GM19372 (cell line): ENCODE measurements at regions not wholly inside any gene's neighbourhood (a gene's known extent, or its start where the extent isn't known, plus 50 kb on each side); places are given as distances from the start of the nearest gene placed in this dataset.

Experiments used
- ATAC-seq: cut with Tn5 transposase; IDR thresholded peaks from one replicate; pipeline ENCODE4 v1.9.1; 2021; ENCODE audit warnings: mild to moderate bottlenecking, low read depth, moderate library complexity; ENCODE audit not compliant: unreplicated experiment

DNA sequence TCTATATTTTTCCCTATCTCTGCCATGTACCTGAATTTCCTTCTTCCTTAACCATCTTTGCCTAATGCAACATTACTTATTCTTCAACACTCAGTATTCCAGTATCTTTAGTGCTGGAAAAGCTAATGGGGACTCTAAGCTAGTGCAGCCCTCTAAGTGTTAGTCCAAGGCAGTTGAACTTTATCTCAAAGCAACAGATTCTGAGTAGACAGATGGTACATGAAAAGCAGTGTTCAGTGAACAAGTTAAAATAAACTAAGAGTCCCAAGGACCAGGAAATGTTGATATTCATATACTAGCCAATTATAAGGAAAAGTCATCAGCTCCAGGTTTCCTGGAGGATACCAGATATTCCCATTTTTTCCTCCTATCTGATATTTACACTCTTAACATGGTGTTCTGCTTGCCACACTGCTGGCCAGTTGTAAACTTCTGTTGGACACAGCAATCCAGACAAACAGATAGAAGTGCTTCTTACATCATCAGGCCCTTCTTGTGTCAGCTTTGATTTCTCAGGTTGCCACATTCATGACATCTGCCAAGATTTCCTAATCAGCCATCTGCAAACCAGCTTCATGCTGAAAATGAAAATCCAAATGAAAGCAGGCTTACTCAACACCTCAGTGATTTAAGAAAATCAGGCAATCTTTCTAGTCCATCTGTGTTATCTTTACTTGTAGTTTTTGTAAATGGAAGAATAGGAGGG lies 255.9 kb upstream of the POU2AF2 start:
- ATAC-seq: no peak

DNA sequence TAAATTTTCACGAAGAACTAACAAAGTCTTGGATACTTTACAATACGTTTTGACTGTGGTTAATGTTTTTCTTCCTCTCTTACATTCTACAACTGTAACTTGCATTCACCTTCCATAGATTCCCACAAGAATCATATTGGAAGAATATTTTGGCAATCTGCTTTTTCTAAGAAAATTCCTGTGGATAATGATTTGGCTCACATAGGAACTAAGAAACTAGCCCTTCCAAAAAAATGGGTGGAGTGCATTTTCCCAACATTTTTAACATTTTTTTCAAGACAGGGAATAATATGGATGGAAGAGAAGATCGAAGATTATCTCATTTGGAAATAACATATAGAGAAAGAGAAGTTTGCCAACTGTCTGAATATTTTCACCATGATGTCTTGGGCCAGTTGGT lies 256.9 kb upstream of the POU2AF2 start:
- no peak for ATAC-seq

DNA sequence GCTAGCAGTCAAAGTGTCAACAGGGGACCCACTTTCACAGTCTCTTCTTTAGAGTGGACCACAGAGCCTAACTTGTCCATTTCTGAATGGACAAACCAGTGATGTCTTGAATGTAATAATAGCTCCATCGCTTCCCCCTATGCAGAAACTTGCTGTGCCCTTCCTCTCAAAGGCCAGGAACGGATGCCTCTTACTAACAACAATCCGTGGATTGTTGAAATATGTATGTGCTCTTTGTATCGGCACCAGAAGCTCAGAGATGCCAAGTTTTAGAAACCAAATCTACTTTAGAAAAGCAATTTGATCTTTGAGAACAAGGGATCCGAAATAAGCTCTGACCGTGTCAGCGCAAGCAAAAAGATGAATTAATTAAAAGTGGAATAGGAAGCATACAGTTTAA lies 259.5 kb upstream of the POU2AF2 start:
- ATAC-seq: no peak

DNA sequence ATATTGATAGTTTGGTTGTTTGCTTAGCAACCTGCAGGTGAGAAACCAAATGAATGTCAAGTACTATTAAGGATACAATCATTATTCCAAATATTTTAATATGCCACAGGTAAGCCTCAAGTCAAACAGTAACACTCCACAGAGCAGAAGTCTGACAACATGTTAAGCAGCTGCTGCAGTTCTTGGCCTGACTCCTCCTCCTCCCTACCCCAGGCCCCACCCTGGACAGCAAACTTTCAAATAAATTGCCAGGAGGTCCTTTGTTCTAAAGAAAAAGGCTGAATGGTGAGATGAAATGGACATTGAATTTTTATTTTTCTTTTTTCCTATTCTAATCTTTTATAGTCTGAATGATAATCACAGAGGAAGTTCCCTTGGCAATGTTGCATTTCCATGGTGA lies 260.0 kb upstream of the POU2AF2 start:
- ATAC-seq: no peak

DNA sequence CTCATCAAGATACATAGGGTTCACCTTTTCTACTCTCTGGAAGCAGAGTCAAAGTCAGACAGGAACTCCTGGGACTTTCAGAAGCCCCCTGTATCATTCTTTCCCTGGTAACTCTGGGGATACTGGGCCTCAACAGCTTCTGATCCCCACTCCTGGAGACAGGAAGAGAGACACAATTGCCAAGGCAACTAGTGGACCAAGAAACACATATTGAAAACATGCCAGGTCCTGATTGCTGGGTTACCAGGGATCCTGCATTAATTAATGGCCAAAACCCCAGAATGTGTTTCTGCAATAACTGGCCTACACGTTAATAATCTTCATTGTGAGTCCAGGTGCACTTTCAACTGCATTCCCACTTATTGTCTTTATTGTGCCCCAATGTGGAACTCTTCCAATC lies 260.8 kb upstream of the POU2AF2 start:
- ATAC-seq: no peak

DNA sequence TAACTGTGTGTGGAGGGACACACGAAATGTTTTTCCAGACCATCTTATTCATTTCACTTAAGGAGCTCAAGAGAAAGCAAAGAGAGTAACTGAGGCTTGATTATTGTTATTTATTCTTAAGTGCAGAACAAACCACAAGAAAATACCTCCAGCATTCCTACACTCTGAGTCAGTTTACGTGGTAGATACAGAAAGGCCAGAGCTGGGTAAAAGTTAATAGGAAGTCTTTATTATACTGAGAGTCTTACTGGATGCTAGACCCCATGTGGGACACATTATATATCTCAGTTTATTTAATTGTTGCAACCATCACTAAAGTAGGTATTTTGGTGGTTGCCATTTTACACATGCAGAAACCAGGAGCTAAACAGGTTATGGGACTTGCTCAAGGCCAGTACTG lies 261.4 kb upstream of the POU2AF2 start:
- no peak for ATAC-seq

DNA sequence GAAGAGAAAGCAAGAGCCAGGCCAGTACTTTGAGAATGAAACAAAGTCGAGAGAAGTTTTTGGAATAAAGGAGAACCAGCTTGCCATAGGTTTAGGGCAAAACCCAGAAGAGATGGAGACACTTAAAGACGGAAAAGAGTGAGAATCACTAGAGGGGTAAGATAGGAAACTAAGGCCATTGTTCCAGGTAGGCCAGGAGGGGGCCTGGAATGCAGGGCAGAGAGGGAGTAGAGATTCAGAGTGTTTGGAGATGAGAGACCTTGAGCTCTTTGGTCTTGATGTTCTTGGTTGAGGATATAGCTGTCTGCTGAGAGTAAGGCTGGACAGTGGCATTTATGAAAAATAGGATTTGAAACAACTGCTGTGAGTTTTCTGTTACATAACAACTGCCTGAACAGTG lies 263.3 kb upstream of the POU2AF2 start:
- no peak for ATAC-seq

DNA sequence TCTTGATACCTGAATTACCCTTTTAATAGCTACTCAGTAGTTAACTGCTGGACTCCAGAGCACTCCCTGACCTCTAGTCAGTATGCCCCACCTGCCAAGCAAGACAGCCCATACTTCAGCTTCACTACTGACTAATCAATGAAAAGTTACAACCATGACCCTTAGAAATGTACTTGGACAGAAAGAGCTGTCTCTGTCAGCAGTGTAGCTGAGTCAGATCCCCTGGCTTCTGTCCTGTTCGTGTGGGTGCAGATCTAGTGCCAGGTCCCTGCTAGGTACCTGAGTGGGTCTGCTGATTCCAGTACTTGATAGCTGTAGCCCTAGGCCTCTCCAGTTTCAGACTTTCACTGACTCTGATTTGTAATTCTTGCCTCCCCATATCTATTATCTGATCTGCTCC lies 265.8 kb upstream of the POU2AF2 start:
- ATAC-seq: no peak

DNA sequence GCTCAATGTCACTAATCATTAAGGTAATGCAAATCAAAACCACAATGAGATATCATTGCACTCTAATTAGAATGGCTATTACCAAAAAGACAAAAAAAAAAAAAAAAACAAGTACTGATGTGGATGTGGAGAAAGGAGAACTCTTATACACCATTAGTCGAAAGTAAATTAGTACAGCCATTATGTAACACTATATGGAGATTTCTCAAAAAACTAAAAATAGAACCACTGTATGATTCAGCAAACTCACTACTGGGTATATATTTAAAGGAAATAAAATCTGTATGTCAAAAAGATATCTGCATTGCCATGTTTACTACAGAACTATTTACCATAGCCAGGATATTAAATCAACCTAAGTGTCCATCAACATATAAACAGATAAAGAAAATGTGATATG lies 265.4 kb upstream of the ARHGAP20 start:
- no peak for ATAC-seq

- no peak for ATAC-seq
These were observed 262.5 kb upstream of the ARHGAP20 start for GRCh38 chr11:110974731-110975130.

DNA sequence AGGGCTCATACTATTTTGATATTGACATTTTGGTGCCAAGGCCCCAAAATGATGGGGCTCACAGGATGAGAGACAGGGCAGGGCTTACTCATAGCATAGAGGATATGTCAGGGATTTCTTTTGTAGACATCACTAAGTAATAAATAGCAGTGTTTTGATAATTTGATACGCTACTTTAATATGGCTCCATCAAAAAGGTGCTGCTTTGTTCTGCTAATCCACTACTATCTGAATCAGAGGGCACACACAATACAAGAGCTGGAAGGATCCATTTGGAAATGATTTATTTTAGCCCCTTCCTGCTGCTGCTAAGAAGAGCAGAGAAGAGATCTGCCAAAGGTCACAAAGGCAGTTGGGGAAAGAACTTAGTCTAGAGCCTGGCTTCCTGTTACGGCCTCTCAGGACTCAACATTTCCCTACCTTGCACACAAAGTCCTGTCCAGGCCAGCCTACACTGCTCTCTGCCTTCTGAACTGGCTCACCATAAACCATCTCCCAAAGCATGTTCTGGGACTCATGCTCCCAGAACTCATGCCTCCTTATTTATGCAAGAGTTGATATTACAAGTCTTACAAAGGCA lies 261.3 kb upstream of the ARHGAP20 start:
- no peak for ATAC-seq

DNA sequence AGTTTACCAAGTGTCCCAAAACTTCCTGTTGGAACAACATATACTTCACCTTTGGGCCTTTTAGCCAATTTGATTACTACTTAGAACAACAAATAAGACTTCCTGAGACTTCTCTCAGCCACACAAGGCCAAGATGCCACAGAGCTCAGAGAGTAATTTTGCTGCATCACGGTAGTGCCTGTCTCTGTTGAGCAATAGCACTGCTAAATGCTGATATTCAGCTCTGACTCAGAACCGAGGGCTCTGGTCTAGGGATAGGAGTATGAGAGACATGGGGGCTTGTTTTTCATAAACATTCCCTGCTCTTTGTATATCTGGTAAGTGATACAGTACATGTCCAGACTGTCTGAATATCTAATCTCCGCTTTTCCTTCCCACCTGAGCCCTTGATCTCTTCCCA lies 260.4 kb upstream of the ARHGAP20 start:
- ATAC-seq: no peak

DNA sequence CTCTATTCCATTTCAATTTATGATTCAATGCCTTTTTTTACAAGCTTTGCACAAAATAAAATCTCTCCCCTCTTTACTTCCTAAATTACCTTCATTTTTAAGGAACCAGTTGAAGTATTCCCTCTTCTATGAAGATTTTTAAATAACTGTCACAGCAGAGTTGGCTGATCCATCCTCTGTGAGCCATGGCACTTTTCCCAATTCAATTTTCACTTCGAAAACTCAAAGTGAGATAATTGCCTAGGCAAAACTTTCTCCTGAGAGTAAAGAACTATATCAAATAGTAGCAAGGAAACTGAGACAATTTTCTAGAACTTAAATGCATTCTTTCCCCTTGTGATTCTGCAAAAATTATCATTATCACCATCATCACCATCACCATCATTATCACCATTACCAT lies 259.9 kb upstream of the ARHGAP20 start:
- ATAC-seq: no peak

DNA sequence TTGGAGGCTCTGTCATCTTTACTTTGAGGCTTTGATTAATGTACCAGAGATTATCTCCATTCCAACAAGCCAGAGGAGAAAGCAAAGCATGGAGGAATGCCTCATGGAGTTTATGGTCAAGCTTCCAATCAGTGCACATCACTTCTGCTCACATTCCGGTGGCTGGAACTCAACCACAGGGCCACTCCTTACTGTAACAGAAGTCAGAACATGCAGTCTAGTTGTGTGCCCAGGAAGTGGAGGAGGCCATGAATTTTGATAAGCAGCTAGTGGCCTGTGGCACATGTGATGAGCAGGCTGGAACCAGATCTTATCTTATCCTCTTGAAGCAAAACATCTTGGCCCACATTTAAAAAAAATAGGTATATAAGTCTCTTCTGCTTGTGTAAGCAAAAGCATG lies 258.9 kb upstream of the ARHGAP20 start:
- ATAC-seq: no peak

DNA sequence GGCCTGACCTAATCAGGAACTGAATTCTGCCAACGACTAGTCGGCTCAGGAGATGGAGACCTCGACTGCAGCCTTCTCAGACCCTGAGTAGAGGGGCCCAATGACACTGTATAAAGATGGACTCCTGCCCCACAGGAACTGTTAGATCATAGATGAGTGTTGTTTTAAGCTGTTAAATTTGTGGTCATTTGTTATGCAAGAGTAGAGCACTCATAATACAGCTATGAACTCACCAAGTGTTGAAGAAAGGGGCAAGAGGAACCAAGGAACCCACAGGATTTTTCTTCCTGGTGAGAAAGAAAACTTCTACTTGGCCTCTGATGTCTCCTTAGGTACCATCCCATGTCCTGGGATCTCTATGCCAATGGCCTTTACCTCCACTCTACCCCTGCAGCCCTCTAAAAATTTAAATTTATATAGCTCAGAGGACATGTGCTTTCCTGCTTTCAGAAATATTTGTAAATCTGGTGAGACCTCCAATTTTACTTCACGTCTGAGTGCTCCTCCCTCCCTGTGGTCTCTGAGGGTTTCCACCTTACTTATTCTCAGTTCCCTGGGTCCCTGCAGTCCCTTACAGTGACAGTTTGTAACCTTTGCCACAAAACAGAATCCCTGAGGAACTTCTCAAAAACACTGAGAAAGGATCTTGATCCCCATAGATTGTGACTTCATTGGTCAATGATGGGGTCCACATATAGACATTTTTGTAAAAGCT lies 256.3 kb upstream of the ARHGAP20 start:
- no peak for ATAC-seq

- no peak for ATAC-seq
These were observed 253.9 kb upstream of the ARHGAP20 start for GRCh38 chr11:110966131-110966530.

DNA sequence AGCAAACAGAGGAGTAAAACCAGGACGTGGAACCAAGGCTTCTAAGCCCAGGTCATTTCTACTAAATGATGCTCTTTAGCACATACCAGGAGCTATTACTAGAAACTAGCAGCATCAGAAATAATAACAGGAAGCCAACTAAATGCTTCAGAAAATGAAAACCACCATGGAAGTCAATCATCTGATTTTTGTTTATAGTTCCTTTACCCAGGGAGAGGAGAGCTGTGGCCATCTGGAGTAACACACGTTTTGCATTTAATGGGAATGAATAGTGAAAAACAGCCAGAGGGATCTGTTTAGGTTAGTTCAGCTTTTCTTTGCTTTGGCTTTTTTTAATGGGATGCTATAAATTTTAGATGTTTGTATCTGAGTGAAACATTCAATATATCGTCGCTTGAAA lies 250.7 kb upstream of the ARHGAP20 start:
- ATAC-seq: no peak

DNA sequence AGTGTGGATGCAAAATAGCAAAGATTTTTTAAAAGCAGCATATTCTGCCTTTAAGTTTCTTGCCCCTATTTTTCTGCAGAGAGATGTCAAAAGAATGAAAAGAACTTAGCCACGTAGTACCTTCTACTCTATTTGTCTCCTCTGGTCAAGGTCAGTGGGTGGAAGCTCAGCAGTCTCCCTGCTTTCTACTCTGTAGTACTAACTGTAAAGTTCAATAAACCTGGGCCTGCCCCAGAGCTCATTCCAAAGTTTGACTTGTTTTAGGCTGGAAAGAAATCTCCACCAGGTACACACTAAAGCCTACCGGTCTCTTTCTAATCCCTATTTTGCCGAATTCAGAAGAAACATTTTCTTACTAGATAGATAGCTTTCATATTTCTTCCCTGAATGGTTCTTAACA lies 247.9 kb upstream of the ARHGAP20 start:
- ATAC-seq: no peak

DNA sequence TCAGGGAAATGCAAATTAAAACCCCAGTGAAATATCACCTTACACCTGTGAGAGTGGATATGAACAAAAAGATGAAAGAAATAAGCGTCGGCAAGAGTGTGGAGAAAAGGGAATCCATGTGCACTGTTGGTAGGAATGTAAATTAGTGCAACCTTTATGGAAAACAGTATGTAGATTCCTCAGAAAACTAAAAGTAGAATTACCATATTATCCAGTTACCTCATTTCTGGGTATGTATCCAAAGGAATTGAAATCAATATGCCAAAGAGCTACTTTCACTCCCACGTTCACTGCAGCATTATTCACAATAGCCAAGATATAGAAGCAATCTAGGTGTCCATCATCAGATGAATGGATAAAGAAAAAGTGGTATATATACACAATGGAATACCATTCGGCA lies 246.0 kb upstream of the ARHGAP20 start:
- no peak for ATAC-seq

DNA sequence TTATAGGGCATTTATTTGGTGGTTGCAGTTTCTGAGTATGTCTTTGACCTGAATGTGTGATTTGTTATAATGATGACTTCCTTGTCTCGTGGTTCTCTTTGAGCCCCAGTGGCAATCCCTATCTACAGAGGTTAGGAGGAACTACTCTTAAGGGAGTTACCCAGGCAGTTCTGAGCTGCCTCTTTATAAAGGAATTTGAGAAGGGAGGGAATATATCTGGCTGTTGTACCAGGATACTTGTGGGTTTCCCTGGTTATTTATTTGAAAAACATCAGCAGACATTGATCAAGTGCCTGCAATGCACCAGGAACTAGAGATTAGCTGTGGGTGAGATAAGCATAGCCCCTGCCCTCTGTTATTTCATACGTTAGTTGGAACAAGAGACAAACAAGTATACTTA lies 243.5 kb upstream of the ARHGAP20 start:
- ATAC-seq: no peak

- ATAC-seq: no peak
These were observed 239.8 kb upstream of the ARHGAP20 start for GRCh38 chr11:110951950-110952503.
